CD14-positive monocyte (primary cell): ENCODE measurements at regions not wholly inside any gene's neighbourhood (a gene's known extent, or its start where the extent isn't known, plus 50 kb on each side); places are given as distances from the start of the nearest gene placed in this dataset.

Experiments used
- DNase-seq, 3 donors: peaks; one replicate each; pipeline ENCODE4 v3.0.0-alpha.2; 2011 to 2022
- H2AFZ ChIP-seq: 2 replicates; pipeline ENCODE4 v1.6.0; 2012; ENCODE audit warnings: mild to moderate bottlenecking, low read depth, low read length, inconsistent platforms; ENCODE audit not compliant: insufficient read depth, poor library complexity, severe bottlenecking
- H3K27ac ChIP-seq, 2 donors: 1 replicate in 1 of 2; 2 replicates in 1 of 2; pipeline ENCODE4 v1.5.1; 2012 to 2013; ENCODE audit warnings: low read length in 2 of 2, control low read depth in 1 of 2, inconsistent platforms in 1 of 2, low read depth in 1 of 2, mild to moderate bottlenecking in 1 of 2
- H3K27me3 ChIP-seq, 2 donors: one replicate each; pipeline versions ENCODE4 v1.6.0 to v1.6.1; 2011 to 2013; ENCODE audit warnings: low read length in 2 of 2; ENCODE audit not compliant: control insufficient read depth in 2 of 2, insufficient read depth in 2 of 2
- H3K36me3 ChIP-seq, 2 donors: replicated peaks in 1 of 2; 1 replicate in 1 of 2; 2 replicates in 1 of 2; pipeline versions ENCODE4 v1.5.1 to v1.6.1; 2012 to 2013; ENCODE audit warnings: low read length in 2 of 2, control low read depth in 1 of 2, inconsistent platforms in 1 of 2, mild to moderate bottlenecking in 1 of 2; ENCODE audit not compliant: insufficient read depth in 2 of 2, control insufficient read depth in 1 of 2
- H3K4me1 ChIP-seq, 2 donors: 1 replicate in 1 of 2; 2 replicates in 1 of 2; pipeline versions ENCODE4 v1.5.1 to v1.6.1; 2012 to 2013; ENCODE audit warnings: low read length in 2 of 2, control low read depth in 1 of 2, inconsistent platforms in 1 of 2, mild to moderate bottlenecking in 1 of 2, moderate library complexity in 1 of 2; ENCODE audit not compliant: insufficient read depth in 2 of 2, control insufficient read depth in 1 of 2
- H3K4me2 ChIP-seq: replicated peaks from 2 replicates; pipeline ENCODE3; 2012; ENCODE audit warnings: low read length, moderate library complexity, mild to moderate bottlenecking; ENCODE audit not compliant: poor library complexity, severe bottlenecking; ENCODE audit errors: extremely low read depth
- H3K4me3 ChIP-seq, 3 experiments: fragments of 200-600 bp in 1 of 3; sonication (generic) in 1 of 3; replicated peaks in 1 of 3; 1 replicate in 2 of 3; 2 replicates in 1 of 3; pipeline ENCODE4 v1.5.1; 2011 to 2013; ENCODE audit warnings: low read length in 3 of 3, mild to moderate bottlenecking in 3 of 3, control low read depth in 2 of 3, low read depth in 2 of 3, inconsistent platforms in 1 of 3, moderate library complexity in 1 of 3
- H3K79me2 ChIP-seq: 2 replicates; pipeline ENCODE4 v1.6.0; 2012; ENCODE audit warnings: mild to moderate bottlenecking, control low read depth, inconsistent platforms, low read length, moderate library complexity; ENCODE audit not compliant: insufficient read depth
- H3K9ac ChIP-seq: 2 replicates; pipeline ENCODE4 v1.6.0; 2017; ENCODE audit warnings: low read length, mild to moderate bottlenecking; ENCODE audit not compliant: insufficient read depth, poor library complexity, severe bottlenecking
- H3K9me3 ChIP-seq, 2 donors: replicated peaks in 1 of 2; 1 replicate in 1 of 2; 2 replicates in 1 of 2; pipeline versions ENCODE4 v1.5.1 to v1.6.1; 2012 to 2013; ENCODE audit warnings: low read length in 2 of 2, control low read depth in 1 of 2; ENCODE audit not compliant: control insufficient read depth in 1 of 2, insufficient read depth in 1 of 2
- H4K20me1 ChIP-seq: 2 replicates; pipeline ENCODE4 v1.6.0; 2012; ENCODE audit warnings: mild to moderate bottlenecking, low read length, control low read depth, moderate library complexity; ENCODE audit not compliant: insufficient read depth
- H3K27ac Mint-ChIP-seq, 7 donors: one replicate each; pipeline ENCODE4 v1.8.0; 2020; ENCODE audit warnings: mild to moderate bottlenecking in 7 of 7, mixed read lengths in 7 of 7, moderate library complexity in 6 of 7, inconsistent platforms in 2 of 7
- H3K27me3 Mint-ChIP-seq, 3 donors: one replicate each; pipeline ENCODE4 v1.8.0; 2021 to 2022; ENCODE audit warnings: low read depth in 3 of 3, mild to moderate bottlenecking in 3 of 3, mixed read lengths in 3 of 3, moderate library complexity in 3 of 3, inconsistent platforms in 1 of 3
- H3K36me3 Mint-ChIP-seq, 2 donors: one replicate each; pipeline ENCODE4 v1.8.0; 2020; ENCODE audit warnings: mixed read lengths in 2 of 2, inconsistent platforms in 1 of 2, mild to moderate bottlenecking in 1 of 2
- H3K4me1 Mint-ChIP-seq: one replicate; pipeline ENCODE4 v1.8.0; 2020; ENCODE audit warnings: mild to moderate bottlenecking, mixed read lengths
- H3K4me3 Mint-ChIP-seq, 2 donors: one replicate each; pipeline ENCODE4 v1.8.0; 2020; ENCODE audit warnings: mild to moderate bottlenecking in 2 of 2, mixed read lengths in 2 of 2, moderate library complexity in 1 of 2
- H3K9me3 Mint-ChIP-seq, 7 donors: one replicate each; pipeline ENCODE4 v1.8.0; 2020 to 2022; ENCODE audit warnings: mixed read lengths in 7 of 7, mild to moderate bottlenecking in 6 of 7, moderate library complexity in 6 of 7, inconsistent platforms in 2 of 7
- CTCF ChIP-seq: fragments of 200-600 bp; IDR thresholded peaks from one replicate; pipeline ENCODE4 v1.8.0; 2022; ENCODE audit warnings: antibody characterized with exemption, mild to moderate bottlenecking
- WGBS: methylation state at CpG from one replicate; pipeline ENCODE4 v1.1.5; 2013; ENCODE audit warnings: missing lambda C conversion rate; ENCODE audit not compliant: insufficient coverage; 5-methylcytosine and 5-hydroxymethylcytosine counted together
- intact Hi-C, 2 donors: fragments of 100-400 bp; cut with micrococcal nuclease; formaldehyde crosslinking; loops; one replicate each; pipeline versions ENCODE4 v1.15.0 to v1.15.1; 2023

- no peaks in the 10 kb centered on the region for H3K36me3 Mint-ChIP-seq
- no peak overlapping the region for H3K9ac ChIP-seq
- H3K27ac Mint-ChIP-seq, result no peak overlapping the region
- H3K4me2 ChIP-seq, result no peak overlapping the region
- H3K4me1 ChIP-seq, result no peaks in the 10 kb centered on the region
- H3K4me3 ChIP-seq, result no peak overlapping the region
- no peaks in the 10 kb centered on the region for H4K20me1 ChIP-seq
- no peaks in the 10 kb centered on the region for H3K27me3 ChIP-seq
- H3K9me3 Mint-ChIP-seq, result peaks cover 0 to 2% (median 0%) of the 10 kb centered on the region in 7 donors
- no peaks in the 10 kb centered on the region for H3K9me3 ChIP-seq
- no CpG with 5 or more reads among the region's 2 CpGs for WGBS
- TF ChIP-seq CTCF, result no peak
- H3K36me3 ChIP-seq, result no peaks in the 10 kb centered on the region
- H2AFZ ChIP-seq, result no peak overlapping the region
- H3K79me2 ChIP-seq, result no peaks in the 10 kb centered on the region
- no peak overlapping the region for H3K27ac ChIP-seq
- no peaks in the 10 kb centered on the region for H3K4me1 Mint-ChIP-seq
- H3K4me3 Mint-ChIP-seq, result no peak overlapping the region
- intact Hi-C loops, result no loop called here
- DNase-seq, result no peak
- no peaks in the 10 kb centered on the region for H3K27me3 Mint-ChIP-seq
Measured at GRCh38 chr1:216881695-216882094, 158.5 kb upstream of the ESRRG start.

GRCh38 chr1:216866714-216867113, 143.5 kb upstream of the ESRRG start:
- H3K27me3 ChIP-seq, result no peaks in the 10 kb centered on the region
- H3K79me2 ChIP-seq, result no peaks in the 10 kb centered on the region
- Mint-ChIP-seq H3K4me3 (no peak overlapping the region), H3K9me3 (peaks cover 0 to 3% (median 2%) of the 10 kb centered on the region in 7 donors), H3K27ac (no peak overlapping the region), H3K36me3 (no peaks in the 10 kb centered on the region), H3K27me3 (no peaks in the 10 kb centered on the region), H3K4me1 (no peaks in the 10 kb centered on the region)
- no peaks in the 10 kb centered on the region for H3K36me3 ChIP-seq
- no peak overlapping the region for H3K4me2 ChIP-seq
- no peaks in the 10 kb centered on the region for H3K9me3 ChIP-seq
- no peak for DNase-seq
- H3K4me1 ChIP-seq, result no peaks in the 10 kb centered on the region
- no peak overlapping the region for H2AFZ ChIP-seq
- H4K20me1 ChIP-seq, result no peaks in the 10 kb centered on the region
- intact Hi-C loops, result no loop called here
- H3K4me3 ChIP-seq, result no peak overlapping the region
- WGBS, result no CpG with 5 or more reads among the region's 2 CpGs
- H3K9ac ChIP-seq, result no peak overlapping the region
- TF ChIP-seq CTCF, result no peak
- no peak overlapping the region for H3K27ac ChIP-seq
